Tibial artery (tissue), 4 donors: ENCODE measurements at regions not wholly inside any gene's neighbourhood (a gene's known extent, or its start where the extent isn't known, plus 50 kb on each side); places are given as distances from the start of the nearest gene placed in this dataset.
"Not testable (repeated sequence)": the region's sequence is repeated elsewhere in the genome, so short reads cannot be mapped to it uniquely, and the experiment has no call there.

Experiments
- DNase-seq, 2 donors: peaks; one replicate each; pipeline ENCODE4 v3.0.0-alpha.2; 2019
- H3K27ac ChIP-seq, 2 donors: fragments of 200-600 bp; sonication (generic) in 1 of 2; 1 replicate in 1 of 2; 2 replicates in 1 of 2; pipeline ENCODE4 v1.5.1; 2018 to 2019; ENCODE audit warnings: mild to moderate bottlenecking in 1 of 2
- H3K27me3 ChIP-seq, 2 donors: fragments of 200-600 bp; sonication (generic) in 1 of 2; one replicate each; pipeline versions ENCODE4 v1.5.1 to v1.6.0; 2016 to 2019
- H3K36me3 ChIP-seq, 3 donors: fragments of 200-600 bp; sonication (generic) in 2 of 3; one replicate each; pipeline ENCODE4 v1.5.1; 2016 to 2019; ENCODE audit warnings: mild to moderate bottlenecking in 2 of 3
- H3K4me1 ChIP-seq, 4 donors: fragments of 200-600 bp; sonication (generic) in 2 of 4; 1 replicate in 3 of 4; 2 replicates in 1 of 4; pipeline ENCODE4 v1.5.1; 2016 to 2019
- H3K4me3 ChIP-seq, 2 donors: fragments of 200-600 bp; sonication (generic) in 1 of 2; 1 replicate in 1 of 2; 2 replicates in 1 of 2; pipeline ENCODE4 v1.5.1; 2018 to 2019; ENCODE audit warnings: mild to moderate bottlenecking in 2 of 2
- H3K9me3 ChIP-seq, 3 donors: fragments of 200-600 bp; sonication (generic) in 1 of 3; one replicate each; pipeline ENCODE4 v1.5.1; 2016 to 2019
- intact Hi-C: fragments of 100-400 bp; cut with DNase I; formaldehyde crosslinking; loops from one replicate; pipeline ENCODE4 v1.15.0; 2023; ENCODE audit warnings: low total_unique reads
- TF ChIP-seq, protein P1 (sequence below), 2 experiments: fragments of 200-600 bp in 1 of 2; fragments of 450-650 bp in 1 of 2; IDR thresholded peaks; one replicate each; pipeline ENCODE4 v1.5.1; 2017 to 2019; ENCODE audit warnings: antibody characterized with exemption in 2 of 2, mild to moderate bottlenecking in 1 of 2, moderate library complexity in 1 of 2

DNA sequence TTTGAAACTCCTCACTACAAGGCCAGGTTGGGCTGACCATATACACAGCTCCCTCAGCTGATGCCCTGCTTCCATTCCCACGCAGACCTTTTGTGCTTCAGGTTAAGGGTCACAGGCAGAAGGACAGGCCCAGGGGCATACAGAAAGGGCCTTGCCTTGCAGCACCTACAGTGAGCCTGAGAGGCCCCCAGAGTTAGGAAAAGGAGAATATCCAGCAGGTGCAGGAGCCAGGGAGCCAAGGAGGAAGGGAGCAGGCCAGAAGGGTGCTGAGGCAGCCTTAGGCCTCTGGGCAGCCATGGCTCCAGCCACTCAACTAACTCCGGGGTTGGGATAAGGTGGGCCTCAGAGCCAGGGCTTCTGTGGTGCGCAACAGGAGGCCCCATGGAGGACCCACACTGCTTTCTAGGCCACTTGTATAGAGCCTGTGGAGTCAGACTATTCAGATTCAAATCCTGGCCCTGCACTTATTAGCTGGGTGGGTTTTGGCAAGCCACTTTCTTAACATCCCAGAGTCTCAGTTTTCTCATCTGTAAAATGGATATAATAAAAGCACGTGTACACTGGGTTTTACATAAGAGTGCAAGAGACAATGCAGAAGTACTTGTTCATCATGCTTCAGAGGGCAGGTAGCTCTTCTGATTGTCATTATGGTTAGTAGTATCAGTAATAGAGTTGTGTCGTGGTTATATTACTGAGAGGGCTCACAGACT is 214.6 kb upstream of the HAAO start:
- no peaks in the 10 kb centered on the region for H3K27me3 ChIP-seq
- no peak overlapping the region for H3K4me3 ChIP-seq
- H3K9me3 ChIP-seq: no peaks in the 10 kb centered on the region
- peak in 1 of 2 donors; percentile 39 for DNase-seq
- no peaks in the 10 kb centered on the region for H3K36me3 ChIP-seq
- TF ChIP-seq, protein P1, sequence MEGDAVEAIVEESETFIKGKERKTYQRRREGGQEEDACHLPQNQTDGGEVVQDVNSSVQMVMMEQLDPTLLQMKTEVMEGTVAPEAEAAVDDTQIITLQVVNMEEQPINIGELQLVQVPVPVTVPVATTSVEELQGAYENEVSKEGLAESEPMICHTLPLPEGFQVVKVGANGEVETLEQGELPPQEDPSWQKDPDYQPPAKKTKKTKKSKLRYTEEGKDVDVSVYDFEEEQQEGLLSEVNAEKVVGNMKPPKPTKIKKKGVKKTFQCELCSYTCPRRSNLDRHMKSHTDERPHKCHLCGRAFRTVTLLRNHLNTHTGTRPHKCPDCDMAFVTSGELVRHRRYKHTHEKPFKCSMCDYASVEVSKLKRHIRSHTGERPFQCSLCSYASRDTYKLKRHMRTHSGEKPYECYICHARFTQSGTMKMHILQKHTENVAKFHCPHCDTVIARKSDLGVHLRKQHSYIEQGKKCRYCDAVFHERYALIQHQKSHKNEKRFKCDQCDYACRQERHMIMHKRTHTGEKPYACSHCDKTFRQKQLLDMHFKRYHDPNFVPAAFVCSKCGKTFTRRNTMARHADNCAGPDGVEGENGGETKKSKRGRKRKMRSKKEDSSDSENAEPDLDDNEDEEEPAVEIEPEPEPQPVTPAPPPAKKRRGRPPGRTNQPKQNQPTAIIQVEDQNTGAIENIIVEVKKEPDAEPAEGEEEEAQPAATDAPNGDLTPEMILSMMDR (IDR thresholded peaks at IDR 0.05): no peak
- peaks cover 0 to 3% (median 0%) of the 10 kb centered on the region in 4 donors for H3K4me1 ChIP-seq
- H3K27ac ChIP-seq: no peak overlapping the region
- intact Hi-C loops: no loop called here

DNA sequence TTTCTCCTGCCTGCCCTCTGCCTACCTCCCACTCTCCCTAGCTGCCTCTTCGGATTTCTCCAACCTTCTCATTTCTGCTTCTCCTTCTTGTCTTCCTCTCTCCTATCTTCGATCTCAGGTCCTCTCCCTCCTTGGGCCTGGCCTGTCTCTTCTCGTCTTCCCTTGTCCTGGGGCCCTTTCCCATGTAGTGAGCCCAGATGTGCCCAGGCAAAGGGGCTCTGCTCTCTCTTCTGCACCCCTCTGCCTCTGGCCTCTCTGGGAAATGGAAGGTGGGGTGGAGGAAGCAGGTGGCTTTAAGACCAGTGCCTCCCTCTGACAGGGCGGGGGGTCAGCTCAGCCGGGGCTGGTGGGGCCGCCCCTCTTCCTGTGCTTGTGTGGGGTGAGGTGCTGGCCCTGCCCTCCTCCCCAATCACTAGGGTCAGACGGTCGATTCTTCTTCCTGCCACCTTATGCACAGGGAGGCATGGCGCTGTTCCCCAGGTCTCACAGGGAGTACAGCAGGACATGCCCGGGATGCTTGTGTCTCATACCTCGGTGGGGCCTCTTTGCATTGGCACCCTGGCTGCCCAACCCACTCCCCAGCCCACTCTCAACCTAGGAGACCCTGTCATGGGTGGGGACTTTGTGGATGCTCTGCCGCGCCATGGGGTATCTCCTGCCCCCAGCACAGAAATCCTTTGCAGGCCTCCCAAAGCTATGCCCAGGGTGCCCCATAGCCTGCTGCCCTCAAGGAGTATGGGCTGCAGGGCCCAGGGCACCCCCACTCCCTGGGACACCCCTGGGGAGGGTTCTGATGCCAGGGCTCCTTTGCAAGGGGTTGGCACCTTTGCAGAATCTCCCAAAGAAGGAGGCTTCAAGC is 213.8 kb upstream of the HAAO start:
- no peak overlapping the region for H3K4me3 ChIP-seq
- no peaks in the 10 kb centered on the region for H3K9me3 ChIP-seq
- intact Hi-C loops: no loop called here
- H3K27me3 ChIP-seq: no peaks in the 10 kb centered on the region
- H3K4me1 ChIP-seq: peaks cover 0 to 3% (median 0%) of the 10 kb centered on the region in 4 donors
- TF ChIP-seq, protein P1 (IDR thresholded peaks at IDR 0.05): no peak
- H3K36me3 ChIP-seq: no peaks in the 10 kb centered on the region
- H3K27ac ChIP-seq: no peak overlapping the region
- no peak for DNase-seq

DNA sequence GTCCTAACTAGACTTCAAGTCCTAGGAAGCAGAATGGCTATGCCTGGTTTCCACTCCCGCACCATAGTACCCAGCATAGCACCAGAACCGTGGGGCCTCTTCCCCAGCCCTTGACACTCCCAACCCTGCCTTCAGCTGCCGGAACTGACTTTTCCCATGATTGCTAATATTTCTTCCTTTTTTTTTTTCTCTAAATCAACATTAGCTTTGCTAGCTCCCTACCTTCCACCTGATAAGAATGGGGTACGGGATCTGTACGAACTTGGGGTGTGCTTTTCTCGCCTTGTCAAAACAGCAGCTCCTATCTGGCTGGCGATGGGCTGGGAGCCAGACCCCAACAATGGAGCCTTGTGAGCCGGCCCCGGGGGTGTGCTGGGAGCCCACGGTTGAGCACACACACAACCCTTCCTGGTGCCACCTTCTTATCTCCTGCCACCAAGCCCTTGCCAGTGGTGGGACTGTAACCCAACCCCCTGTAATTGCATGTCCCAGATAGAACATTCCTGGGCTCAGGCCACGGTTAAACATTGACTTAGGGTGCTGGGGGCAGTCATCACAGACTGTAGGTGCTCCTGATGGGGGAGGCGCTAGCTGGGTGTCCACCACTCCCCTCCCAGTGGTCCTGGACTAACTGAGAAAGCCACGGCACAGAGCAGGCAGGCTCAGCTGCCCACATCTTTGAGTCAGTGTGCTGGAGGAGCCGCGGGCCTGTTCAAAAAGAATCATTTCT is 213.0 kb upstream of the HAAO start:
- no peaks in the 10 kb centered on the region for H3K27me3 ChIP-seq
- no peak for DNase-seq
- intact Hi-C loops: no loop called here
- H3K36me3 ChIP-seq: no peaks in the 10 kb centered on the region
- H3K27ac ChIP-seq: no peak overlapping the region
- H3K4me3 ChIP-seq: no peak overlapping the region
- H3K4me1 ChIP-seq: no peaks in the 10 kb centered on the region
- no peaks in the 10 kb centered on the region for H3K9me3 ChIP-seq
- TF ChIP-seq, protein P1 (IDR thresholded peaks at IDR 0.05): no peak

DNA sequence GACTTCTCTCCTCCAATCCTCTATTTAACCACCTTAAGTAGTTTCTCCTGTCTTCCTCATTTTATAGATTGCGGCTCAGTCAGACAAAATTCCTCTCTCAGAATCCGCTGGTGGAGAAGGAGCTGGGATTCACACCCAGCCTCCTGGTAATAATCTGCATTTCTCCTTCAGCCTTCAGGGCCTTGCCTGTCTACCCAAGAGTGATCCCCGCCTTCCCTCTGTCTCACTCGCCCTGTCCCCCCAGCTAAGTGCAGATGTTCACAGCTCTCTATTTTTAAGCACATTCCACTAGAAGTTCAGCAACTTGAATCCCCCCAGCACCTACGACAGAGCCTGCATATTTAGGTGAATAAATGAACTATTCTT is 212.5 kb upstream of the HAAO start:
- Histone ChIP-seq H3K27me3 (no peaks in the 10 kb centered on the region), H3K4me1 (no peaks in the 10 kb centered on the region), H3K27ac (no peak overlapping the region), H3K4me3 (no peak overlapping the region), H3K9me3 (no peaks in the 10 kb centered on the region), H3K36me3 (no peaks in the 10 kb centered on the region)
- intact Hi-C loops: no loop called here
- DNase-seq: peak in 1 of 2 donors; percentile 23
- TF ChIP-seq, protein P1 (IDR thresholded peaks at IDR 0.05): no peak

DNA sequence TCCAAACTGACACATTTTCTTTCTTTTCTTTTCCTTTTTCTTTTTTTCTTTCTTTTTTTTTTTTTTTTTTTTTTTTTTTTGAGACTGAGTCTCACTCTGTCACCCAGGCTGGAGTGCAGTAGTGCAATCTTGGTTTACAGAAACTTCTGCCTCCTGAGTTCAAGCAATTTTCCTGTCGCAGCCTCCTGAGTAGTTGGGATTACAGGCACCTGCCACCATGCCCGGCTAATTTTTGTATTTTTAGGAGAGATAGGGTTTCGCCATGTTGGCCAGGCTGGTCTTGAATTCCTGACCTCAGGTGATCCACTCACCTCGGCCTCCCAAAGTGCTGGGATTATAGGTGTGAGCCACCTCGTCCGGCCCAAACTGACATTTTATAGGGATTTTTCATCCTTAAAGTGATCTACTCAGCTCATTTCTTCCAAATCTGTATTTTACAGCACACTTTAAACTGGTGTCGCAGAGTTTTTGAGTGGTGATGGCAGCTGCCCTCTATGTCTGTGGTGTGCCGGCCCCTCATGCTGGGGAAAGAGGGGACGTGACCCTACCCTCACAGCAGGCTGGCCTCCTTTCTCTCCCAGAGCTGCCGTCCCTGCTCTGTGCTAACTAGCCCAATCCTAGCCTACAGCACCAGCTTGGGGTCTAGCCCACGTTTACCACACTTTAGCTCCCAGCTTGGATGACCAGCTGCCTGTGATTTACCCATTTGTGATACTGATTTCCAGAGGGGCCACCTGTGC is 211.9 kb upstream of the HAAO start:
- H3K27me3 ChIP-seq, intact Hi-C loops, H3K9me3 ChIP-seq, H3K36me3 ChIP-seq, H3K27ac ChIP-seq, H3K4me1 ChIP-seq, H3K4me3 ChIP-seq: not testable (repeated sequence)
- peak in 1 of 2 donors; percentile 44 for DNase-seq
